IMR-90 (cell line): ENCODE measurements at regions not wholly inside any gene's neighbourhood (a gene's known extent, or its start where the extent isn't known, plus 50 kb on each side); places are given as distances from the start of the nearest gene placed in this dataset.

Source experiments
- ATAC-seq: fragments of 200-7000 bp; cut with Tn5 transposase; 2 replicates; pipeline ENCODE4 v1.9.1; 2020; ENCODE audit warnings: low read depth, mild to moderate bottlenecking, moderate library complexity
- BruUV-seq: library from RNA; stranded (reverse); fragments of 400-500 nt; replicated peaks from 2 replicates; lab custom pipeline; 2021; lab: Mats Ljungman, UMichigan
- CTCF ChIA-PET: fragments of 300-600 bp; formaldehyde crosslinking; extraction: SDS; loops from one replicate; lab custom pipeline; 2021; ENCODE audit warnings: antibody characterized with exemption; lab: Yijun Ruan, JAX
- POLR2A ChIA-PET: fragments of 300-600 bp; sonication (Branson Sonifier 250); formaldehyde crosslinking; loops from one replicate; lab custom pipeline; 2022; ENCODE audit warnings: antibody characterized with exemption; ENCODE audit not compliant: unreplicated experiment; lab: Charles Lee
- DNase-seq: peaks from one replicate; pipeline ENCODE4 v3.0.0; 2013
- H2AFZ ChIP-seq: replicated peaks from 2 replicates; pipeline ENCODE3; 2013; ENCODE audit warnings: low read length, mild to moderate bottlenecking; ENCODE audit not compliant: poor library complexity
- H2AK5ac ChIP-seq: 2 replicates; pipeline ENCODE4 v1.6.1; 2013; ENCODE audit warnings: low read depth, low read length, inconsistent platforms
- H2AK9ac ChIP-seq: replicated peaks from 2 replicates; pipeline ENCODE3; 2013; ENCODE audit warnings: mild to moderate bottlenecking, low read depth, low read length, moderate library complexity; ENCODE audit not compliant: poor library complexity
- H2BK120ac ChIP-seq: 2 replicates; pipeline ENCODE4 v1.6.1; 2013; ENCODE audit warnings: low read depth, low read length, inconsistent platforms
- H2BK15ac ChIP-seq: 3 replicates; pipeline ENCODE4 v1.6.1; 2013; ENCODE audit warnings: low read depth, low read length, inconsistent platforms
- H2BK20ac ChIP-seq: 2 replicates; pipeline ENCODE4 v1.6.1; 2013; ENCODE audit warnings: low read depth, mild to moderate bottlenecking, inconsistent platforms, low read length, moderate library complexity
- H2BK5ac ChIP-seq: 2 replicates; pipeline ENCODE4 v1.6.1; 2013; ENCODE audit warnings: mild to moderate bottlenecking, low read depth, low read length, inconsistent platforms; ENCODE audit not compliant: poor library complexity, severe bottlenecking
- H3K14ac ChIP-seq: replicated peaks from 2 replicates; pipeline ENCODE4 v1.6.1; 2013; ENCODE audit warnings: low read depth, low read length, inconsistent platforms
- H3K18ac ChIP-seq: 2 replicates; pipeline ENCODE4 v1.6.1; 2013; ENCODE audit warnings: low read depth, low read length, control low read depth
- H3K23ac ChIP-seq: 2 replicates; pipeline ENCODE4 v1.6.1; 2013; ENCODE audit warnings: low read depth, low read length, inconsistent platforms
- H3K27ac ChIP-seq: 2 replicates; pipeline ENCODE4 v1.5.1; 2013; ENCODE audit warnings: mild to moderate bottlenecking, control low read depth, low read length; ENCODE audit not compliant: insufficient read depth
- H3K27me3 ChIP-seq: 2 replicates; pipeline ENCODE4 v1.6.1; 2013; ENCODE audit warnings: low read length; ENCODE audit not compliant: control insufficient read depth, insufficient read depth
- H3K36me3 ChIP-seq: 2 replicates; pipeline ENCODE4 v1.6.1; 2013; ENCODE audit warnings: low read length, mixed read lengths; ENCODE audit not compliant: control insufficient read depth, insufficient read depth
- H3K4ac ChIP-seq: 2 replicates; pipeline ENCODE4 v1.6.1; 2013; ENCODE audit warnings: low read depth, low read length, inconsistent platforms
- H3K4me1 ChIP-seq: 2 replicates; pipeline ENCODE4 v1.6.1; 2013; ENCODE audit warnings: low read length, mixed read lengths; ENCODE audit not compliant: control insufficient read depth, insufficient read depth
- H3K4me2 ChIP-seq: 2 replicates; pipeline ENCODE4 v1.6.1; 2013; ENCODE audit warnings: low read depth, mild to moderate bottlenecking, control low read depth, low read length, moderate library complexity
- H3K4me3 ChIP-seq: 2 replicates; pipeline ENCODE4 v1.5.1; 2013; ENCODE audit warnings: low read depth, mild to moderate bottlenecking, control low read depth, low read length, moderate library complexity; ENCODE audit not compliant: insufficient read depth
- H3K56ac ChIP-seq: 2 replicates; pipeline ENCODE4 v1.6.1; 2013; ENCODE audit warnings: low read length, inconsistent platforms; ENCODE audit not compliant: insufficient read depth; ENCODE audit errors: extremely low read depth
- H3K79me1 ChIP-seq, 2 experiments: 2 replicates each; pipeline ENCODE4 v1.6.1; 2013; ENCODE audit warnings: low read length in 2 of 2, inconsistent platforms in 1 of 2, low read depth in 1 of 2
- H3K9ac ChIP-seq: 2 replicates; pipeline ENCODE4 v1.6.1; 2013; ENCODE audit warnings: low read depth, low read length, control low read depth
- H3K9me1 ChIP-seq: 2 replicates; pipeline ENCODE4 v1.6.1; 2013; ENCODE audit warnings: low read length, inconsistent platforms; ENCODE audit not compliant: insufficient read depth
- H3K9me3 ChIP-seq: 2 replicates; pipeline ENCODE4 v1.6.1; 2013; ENCODE audit warnings: low read length; ENCODE audit not compliant: control insufficient read depth, insufficient read depth
- H4K20me1 ChIP-seq: 2 replicates; pipeline ENCODE4 v1.6.1; 2013; ENCODE audit warnings: low read length, inconsistent platforms; ENCODE audit not compliant: insufficient read depth
- H4K5ac ChIP-seq: 2 replicates; pipeline ENCODE4 v1.6.1; 2013; ENCODE audit warnings: mild to moderate bottlenecking, low read depth, low read length, control low read depth
- H4K8ac ChIP-seq, 2 experiments: 2 replicates each; pipeline ENCODE4 v1.6.1; 2013; ENCODE audit warnings: low read depth in 2 of 2, low read length in 2 of 2, control low read depth in 1 of 2, inconsistent platforms in 1 of 2
- H4K91ac ChIP-seq: 2 replicates; pipeline ENCODE4 v1.6.1; 2013; ENCODE audit warnings: low read depth, low read length, inconsistent platforms; ENCODE audit not compliant: insufficient read depth
- BHLHE40 ChIP-seq: fragments of 150-350 bp; IDR thresholded peaks from 2 replicates; pipeline ENCODE4 v1.6.1; 2016; ENCODE audit warnings: mild to moderate bottlenecking, low read depth, low read length
- CEBPB ChIP-seq: IDR thresholded peaks from 2 replicates; pipeline ENCODE4 v1.6.1; 2012; ENCODE audit warnings: low read depth, low read length, improper control_type of control experiment
- CHD1 ChIP-seq: IDR thresholded peaks from 2 replicates; pipeline ENCODE4 v1.6.1; 2012; ENCODE audit warnings: low read depth, low read length, improper control_type of control experiment
- ELK1 ChIP-seq: fragments of 150-350 bp; IDR thresholded peaks from 2 replicates; pipeline ENCODE4 v1.6.1; 2016; ENCODE audit warnings: low read depth, mild to moderate bottlenecking, low read length, moderate library complexity, borderline replicate concordance
- FOS ChIP-seq: fragments of 150-350 bp; IDR thresholded peaks from 2 replicates; pipeline ENCODE4 v1.6.1; 2016; ENCODE audit warnings: low read depth, low read length
- MAZ ChIP-seq: IDR thresholded peaks from 2 replicates; pipeline ENCODE4 v1.6.1; 2012; ENCODE audit warnings: low read depth, mild to moderate bottlenecking, low read length, improper control_type of control experiment, moderate library complexity, borderline replicate concordance
- MXI1 ChIP-seq: IDR thresholded peaks from 2 replicates; pipeline ENCODE4 v1.6.1; 2012; ENCODE audit warnings: low read depth, mild to moderate bottlenecking, low read length, moderate library complexity, borderline replicate concordance
- NFE2L2 ChIP-seq: fragments of 150-350 bp; IDR thresholded peaks from 2 replicates; pipeline ENCODE4 v1.6.1; 2016; ENCODE audit warnings: low read depth, mild to moderate bottlenecking, low read length
- POLR2A ChIP-seq: IDR thresholded peaks from 2 replicates; pipeline ENCODE4 v1.6.1; 2012; ENCODE audit warnings: mild to moderate bottlenecking, low read depth, low read length
- RCOR1 ChIP-seq: IDR thresholded peaks from 2 replicates; pipeline ENCODE4 v1.6.1; 2012; ENCODE audit warnings: mild to moderate bottlenecking, low read length, improper control_type of control experiment; ENCODE audit not compliant: insufficient replicate concordance
- RFX5 ChIP-seq: IDR thresholded peaks from 2 replicates; pipeline ENCODE4 v1.8.0; 2012; ENCODE audit warnings: low read depth, mild to moderate bottlenecking, low read length, moderate library complexity
- SMC3 ChIP-seq: fragments of 150-350 bp; IDR thresholded peaks from 2 replicates; pipeline ENCODE4 v1.6.1; 2016; ENCODE audit warnings: low read depth, mild to moderate bottlenecking, antibody characterized with exemption, low read length, moderate library complexity
- WGBS, 2 experiments: methylation state at CpG; one replicate each; pipeline versions ENCODE4 v1.1.5 to v1.1.7; 2013; ENCODE audit warnings: missing lambda C conversion rate in 2 of 2; ENCODE audit not compliant: insufficient read length in 1 of 2; ENCODE audit errors: extremely low coverage in 2 of 2; 5-methylcytosine and 5-hydroxymethylcytosine counted together
- dilution Hi-C: fragments of 300-500 bp; cut with HindIII; formaldehyde crosslinking; loops from one replicate; pipeline ENCODE4 v1.14.3; 2018; ENCODE audit warnings: low sequenced_read_pairs; ENCODE audit not compliant: unreplicated experiment
- in situ Hi-C: fragments of 300-500 bp; cut with MboI; formaldehyde crosslinking; loops from 3 replicates; pipeline ENCODE4 v1.14.3; 2019; ENCODE audit warnings: low sequenced_read_pairs, inconsistent platforms, mixed read lengths
- intact Hi-C: fragments of 100-400 bp; cut with micrococcal nuclease; formaldehyde crosslinking; loops from 2 replicates; pipeline ENCODE4 v1.10.0; 2022

DNA sequence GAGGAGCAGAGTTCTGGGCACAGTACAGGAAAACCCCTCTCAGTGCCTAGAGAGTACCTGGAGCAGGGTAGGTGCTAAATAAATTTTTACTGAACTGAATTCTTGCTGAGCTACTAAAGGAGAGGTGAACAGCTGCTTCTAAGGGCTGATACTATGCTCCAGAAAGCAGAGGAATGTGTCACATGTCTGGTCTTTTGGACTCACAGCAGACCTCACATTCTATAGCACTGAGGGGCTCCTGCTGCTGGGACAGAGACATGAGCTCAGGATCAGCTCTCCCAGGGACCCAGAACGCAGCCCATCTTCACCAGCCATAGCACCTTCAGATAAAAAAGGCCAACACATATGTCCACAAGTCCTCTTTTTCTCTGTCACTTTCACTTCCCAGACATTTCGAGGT lies 133.0 kb upstream of the KLF14 start:
- Histone ChIP-seq H4K5ac (no peak overlapping the region), H3K4me1 (peaks cover 8% of the 10 kb centered on the region), H4K8ac (no peak overlapping the region; a peak in 1 of 4 replicates), H3K27me3 (no peaks in the 10 kb centered on the region), H3K23ac (no peak overlapping the region), H3K36me3 (peaks cover 31% of the 10 kb centered on the region), H3K18ac (no peak overlapping the region), H2BK5ac (peak overlapping the region; percentile 22), H2BK20ac (no peak overlapping the region), H2BK15ac (no peak overlapping the region), H3K56ac (no peak overlapping the region), H2AK9ac (no peak overlapping the region), H2AK5ac (no peak overlapping the region), H3K9me3 (peaks cover 2% of the 10 kb centered on the region), H3K27ac (peak overlapping the region; percentile 30; the same call in 1 of the 2 replicates), H4K20me1 (peaks cover 34% of the 10 kb centered on the region), H3K79me1 (peaks cover 0 to 43% of the 10 kb centered on the region in 2 experiments), H2AFZ (no peak overlapping the region), H3K4me2 (no peak overlapping the region), H3K4me3 (no peak overlapping the region), H3K4ac (peak overlapping the region; percentile 34; the same call in 1 of the 2 replicates), H2BK120ac (no peak overlapping the region), H3K9me1 (no peaks in the 10 kb centered on the region; the same call in 1 of the 2 replicates), H3K14ac (peak overlapping the region; percentile 10; the same call in 1 of the 2 replicates), H3K9ac (no peak overlapping the region), H4K91ac (no peak overlapping the region)
- ChIA-PET CTCF (interaction anchor here (0.6 to 1.1 kb wide), 2 partner anchors 135 to 201 kb away, joined by 3 to 5 read pairs; no protein-coding TSS in a partner anchor), POLR2A (interaction anchor here (0.5 kb wide), 1 partner anchor 45 kb away, joined by 3 read pairs; no protein-coding TSS in a partner anchor)
- no CpG with 5 or more reads among the region's 2 CpGs for WGBS, 2 experiments
- intact Hi-C loops (no loop called here), in situ Hi-C loops (no loop called here), dilution Hi-C loops (no loop called here)
- peak; percentile 3; the same call in 1 of the 2 replicates for ATAC-seq
- no peak for DNase-seq
- no TSS peak for BruUV-seq
- TF ChIP-seq NFE2L2 (no peak), SMC3 (no peak), MXI1 (no peak), POLR2A (no peak), RCOR1 (no peak), CHD1 (no peak), MAZ (no peak), CEBPB (no peak), ELK1 (no peak), FOS (no peak), RFX5 (no peak), BHLHE40 (no peak)
